Calu3 (cell line): ENCODE measurements at regions not wholly inside any gene's neighbourhood (a gene's known extent, or its start where the extent isn't known, plus 50 kb on each side); places are given as distances from the start of the nearest gene placed in this dataset.

ENCODE experiments used
- BruUV-seq: library from RNA; stranded (reverse); fragments of 400-500 nt; replicated peaks from 2 replicates; lab custom pipeline; 2021; lab: Mats Ljungman, UMichigan
- CTCF ChIA-PET: fragments of 300-600 bp; sonication (Branson Sonifier 250); formaldehyde crosslinking; loops from one replicate; lab custom pipeline; 2022; ENCODE audit warnings: antibody characterized with exemption; lab: Charles Lee
- DNase-seq: peaks from one replicate; pipeline ENCODE4 v3.0.0; 2022
- H3K27ac Mint-ChIP-seq: one replicate; pipeline ENCODE4 v1.8.0; 2022; ENCODE audit warnings: mixed read lengths; ENCODE audit not compliant: unreplicated experiment
- H3K27me3 Mint-ChIP-seq: one replicate; pipeline ENCODE4 v1.8.0; 2022; ENCODE audit warnings: mixed read lengths; ENCODE audit not compliant: unreplicated experiment
- H3K36me3 Mint-ChIP-seq: one replicate; pipeline ENCODE4 v1.8.0; 2022; ENCODE audit warnings: mild to moderate bottlenecking, moderate library complexity, mixed read lengths; ENCODE audit not compliant: insufficient read depth, unreplicated experiment
- H3K4me1 Mint-ChIP-seq: one replicate; pipeline ENCODE4 v1.8.0; 2022; ENCODE audit warnings: mild to moderate bottlenecking, low read depth, mixed read lengths; ENCODE audit not compliant: unreplicated experiment
- H3K4me3 Mint-ChIP-seq: one replicate; pipeline ENCODE4 v1.8.0; 2022; ENCODE audit warnings: mild to moderate bottlenecking, low read depth, moderate library complexity, mixed read lengths; ENCODE audit not compliant: unreplicated experiment
- H3K9me3 Mint-ChIP-seq: one replicate; pipeline ENCODE4 v1.8.0; 2022; ENCODE audit warnings: low read depth, mixed read lengths; ENCODE audit not compliant: unreplicated experiment
- CTCF ChIP-seq: fragments of 200-600 bp; IDR thresholded peaks from one replicate; pipeline ENCODE4 v1.8.0; 2022; ENCODE audit warnings: antibody characterized with exemption; ENCODE audit not compliant: unreplicated experiment
- intact Hi-C: fragments of 100-400 bp; cut with micrococcal nuclease; formaldehyde crosslinking; loops from one replicate; pipeline ENCODE4 v1.10.0; 2022; ENCODE audit not compliant: unreplicated experiment

GRCh38 chr9:129416821-129417539, 203.9 kb downstream of the C9orf50 start:
- no peaks in the 10 kb centered on the region for H3K9me3 Mint-ChIP-seq
- intact Hi-C loops, result loop anchor here (10.0 kb wide), 1 partner anchor 68 kb away; no protein-coding TSS in a partner anchor
- no peak overlapping the region for H3K27ac Mint-ChIP-seq
- no peak for DNase-seq
- BruUV-seq, result no TSS peak
- CTCF ChIA-PET, result interaction anchor here (0.7 kb wide), 1 partner anchor 63 kb away, joined by 4 read pairs; no protein-coding TSS in a partner anchor
- H3K4me3 Mint-ChIP-seq, result no peak overlapping the region
- no peak for TF ChIP-seq CTCF
- H3K27me3 Mint-ChIP-seq, result no peaks in the 10 kb centered on the region
- H3K36me3 Mint-ChIP-seq, result peaks cover 19% of the 10 kb centered on the region
- H3K4me1 Mint-ChIP-seq, result peaks cover 22% of the 10 kb centered on the region

GRCh38 chr9:129415942-129416651, 204.8 kb downstream of the C9orf50 start:
- intact Hi-C loops, result loop anchor here (10.0 kb wide), 1 partner anchor 69 kb away; no protein-coding TSS in a partner anchor
- DNase-seq, result no peak
- CTCF ChIA-PET, result no interaction called here
- Mint-ChIP-seq H3K4me3 (no peak overlapping the region), H3K27ac (no peak overlapping the region), H3K4me1 (peaks cover 22% of the 10 kb centered on the region), H3K9me3 (no peaks in the 10 kb centered on the region), H3K36me3 (peaks cover 19% of the 10 kb centered on the region), H3K27me3 (no peaks in the 10 kb centered on the region)
- no peak for TF ChIP-seq CTCF
- no TSS peak for BruUV-seq

- intact Hi-C loops, result loop anchor here (10.0 kb wide), 1 partner anchor 70 kb away; no protein-coding TSS in a partner anchor
- no peak for DNase-seq
- Mint-ChIP-seq H3K9me3 (peaks cover 6% of the 10 kb centered on the region), H3K4me3 (no peak overlapping the region), H3K4me1 (peaks cover 22% of the 10 kb centered on the region), H3K36me3 (peaks cover 19% of the 10 kb centered on the region), H3K27me3 (no peaks in the 10 kb centered on the region), H3K27ac (no peak overlapping the region)
- no TSS peak for BruUV-seq
- CTCF ChIA-PET, result no interaction called here
- no peak for TF ChIP-seq CTCF
These were observed 205.6 kb downstream of the C9orf50 start for GRCh38 chr9:129414993-129415941.
